A549 (cell line): ENCODE measurements at regions not wholly inside any gene's neighbourhood (a gene's known extent, or its start where the extent isn't known, plus 50 kb on each side); places are given as distances from the start of the nearest gene placed in this dataset.

Experiments used
- ATAC-seq, 2 experiments: fragments of 200-7000 bp in 1 of 2; fragments of >200 bp in 1 of 2; cut with Nextera tagmentation in 1 of 2; cut with Tn5 transposase in 1 of 2; 3 replicates each; pipeline versions ENCODE4 v1.8.0 to v1.9.1; 2018 to 2020; ENCODE audit warnings: mild to moderate bottlenecking in 1 of 2, moderate library complexity in 1 of 2
- CTCF ChIA-PET: fragments of 300-600 bp; sonication (Branson Sonifier 250); formaldehyde crosslinking; extraction: SDS; loops from one replicate; lab custom pipeline; 2021; ENCODE audit warnings: antibody characterized with exemption, inconsistent platforms; lab: Yijun Ruan, JAX
- POLR2A ChIA-PET: fragments of 350-600 bp; formaldehyde crosslinking; extraction: SDS; loops from one replicate; lab custom pipeline; 2021; ENCODE audit warnings: antibody characterized with exemption, inconsistent platforms; lab: Yijun Ruan, JAX
- DNase-seq, 2 experiments: peaks; one replicate each; pipeline versions ENCODE4 v3.0.0 to v3.0.0-alpha.2; 2011 to 2016; ENCODE audit warnings: low read depth in 1 of 2, low spot score in 1 of 2
- FAIRE-seq: peaks from 2 replicates; lab custom pipeline; 2011; peaks lifted over from hg19 to GRCh38; lab: Jason Lieb, UNC
- H3K27ac ChIP-seq, 2 experiments: fragments of >200 bp; sonication (Bioruptor Twin); formaldehyde crosslinking; 3 replicates each; pipeline ENCODE4 v1.5.1; 2016 to 2017
- H3K4me1 ChIP-seq: fragments of >200 bp; sonication (Bioruptor Twin); formaldehyde crosslinking; 3 replicates; pipeline ENCODE4 v1.6.1; 2016
- H3K4me2 ChIP-seq: fragments of >200 bp; sonication (Bioruptor Twin); formaldehyde crosslinking; 3 replicates; pipeline ENCODE4 v1.6.1; 2016
- H3K4me3 ChIP-seq: fragments of >200 bp; sonication (Bioruptor Twin); formaldehyde crosslinking; 3 replicates; pipeline ENCODE4 v1.5.1; 2016
- H3K9me3 ChIP-seq: fragments of >200 bp; sonication (Bioruptor Twin); formaldehyde crosslinking; 3 replicates; pipeline ENCODE4 v1.6.1; 2016
- ATOH8 ChIP-seq: fragments of 250-450 bp; sonication (Bioruptor Pico); IDR thresholded peaks from 2 replicates; pipeline ENCODE4 v1.5.0; 2020; ENCODE audit warnings: low read depth, mild to moderate bottlenecking, moderate library complexity
- BHLHE40 ChIP-seq: IDR thresholded peaks from 2 replicates; pipeline ENCODE4 v1.6.1; 2012; ENCODE audit warnings: low read depth, low read length, inconsistent platforms
- CHD2 ChIP-seq: fragments of 150-350 bp; IDR thresholded peaks from 2 replicates; pipeline ENCODE4 v1.6.1; 2014; ENCODE audit warnings: low read length; ENCODE audit not compliant: partially characterized antibody
- EHF ChIP-seq: fragments of 250-450 bp; sonication (Bioruptor Pico); IDR thresholded peaks from 2 replicates; pipeline ENCODE4 v1.5.0; 2020; ENCODE audit warnings: mild to moderate bottlenecking
- EP300 ChIP-seq, 2 experiments: fragments of >200 bp; sonication (Bioruptor Twin); formaldehyde crosslinking; IDR thresholded peaks; 2 replicates in 1 of 2; 3 replicates in 1 of 2; pipeline ENCODE4 v1.6.1; 2016 to 2017
- ESRRA ChIP-seq: fragments of 150-350 bp; IDR thresholded peaks from 2 replicates; pipeline ENCODE4 v1.6.1; 2014; ENCODE audit warnings: mild to moderate bottlenecking, low read length, borderline replicate concordance
- FOSB ChIP-seq: fragments of 250-450 bp; sonication (Bioruptor Pico); IDR thresholded peaks from 2 replicates; pipeline ENCODE4 v1.5.0; 2020; ENCODE audit warnings: mild to moderate bottlenecking, moderate library complexity
- HMGXB4 ChIP-seq: fragments of 250-450 bp; sonication (Bioruptor Pico); IDR thresholded peaks from 2 replicates; pipeline ENCODE4 v1.5.0; 2021; ENCODE audit warnings: mild to moderate bottlenecking, moderate library complexity, borderline replicate concordance
- HOXA7 ChIP-seq: fragments of 250-450 bp; sonication (Bioruptor Pico); IDR thresholded peaks from 2 replicates; pipeline ENCODE4 v1.5.0; 2020; ENCODE audit warnings: mild to moderate bottlenecking, moderate library complexity
- JUN ChIP-seq, 2 experiments: fragments of >200 bp; sonication (Bioruptor Twin); formaldehyde crosslinking; IDR thresholded peaks; 2 replicates in 1 of 2; 3 replicates in 1 of 2; pipeline ENCODE4 v1.6.1; 2016 to 2017
- JUNB ChIP-seq: fragments of >200 bp; sonication (Bioruptor Twin); formaldehyde crosslinking; IDR thresholded peaks from 2 replicates; pipeline ENCODE4 v1.6.1; 2016
- MAFK ChIP-seq: fragments of 450-650 bp; IDR thresholded peaks from 2 replicates; pipeline ENCODE4 v1.6.1; 2014; ENCODE audit not compliant: partially characterized antibody
- PHF8 ChIP-seq: fragments of 200-600 bp; sonication (generic); IDR thresholded peaks from 2 replicates; pipeline ENCODE4 v1.6.1; 2016; ENCODE audit warnings: low read depth, mild to moderate bottlenecking, antibody characterized with exemption, moderate library complexity, borderline replicate concordance
- POLR2AphosphoS2 ChIP-seq: conservative IDR thresholded peaks from 2 replicates; pipeline ENCODE4 v1.6.1; 2012; ENCODE audit warnings: low read length, improper control_type of control experiment, inconsistent platforms
- RAD21 ChIP-seq, 2 experiments: fragments of >200 bp in 1 of 2; sonication (Bioruptor Twin) in 1 of 2; formaldehyde crosslinking in 1 of 2; IDR thresholded peaks in 1 of 2; conservative IDR thresholded peaks in 1 of 2; 2 replicates in 1 of 2; 3 replicates in 1 of 2; pipeline ENCODE4 v1.6.1; 2012 to 2018; ENCODE audit warnings: inconsistent platforms in 1 of 2
- RARB ChIP-seq: fragments of 250-450 bp; sonication (Bioruptor Pico); IDR thresholded peaks from 2 replicates; pipeline ENCODE4 v1.8.0; 2021; ENCODE audit warnings: mild to moderate bottlenecking, moderate library complexity
- RCOR1 ChIP-seq: fragments of 150-350 bp; IDR thresholded peaks from 2 replicates; pipeline ENCODE4 v1.6.1; 2014; ENCODE audit warnings: antibody characterized with exemption, low read length, low read depth
- USF2 ChIP-seq: fragments of 450-650 bp; IDR thresholded peaks from 2 replicates; pipeline ENCODE4 v1.6.1; 2014; ENCODE audit warnings: antibody characterized with exemption
- ZNF302 ChIP-seq: fragments of 250-450 bp; sonication (Bioruptor Pico); IDR thresholded peaks from 2 replicates; pipeline ENCODE4 v1.9.0; 2021; ENCODE audit warnings: inconsistent platforms, mild to moderate bottlenecking, moderate library complexity
- ZSCAN20 ChIP-seq: fragments of 250-450 bp; sonication (Bioruptor Pico); IDR thresholded peaks from 2 replicates; pipeline ENCODE4 v1.8.0; 2022; ENCODE audit warnings: mild to moderate bottlenecking, moderate library complexity
- WGBS: methylation state at CpG from one replicate; pipeline ENCODE4 v1.1.6; 2017; ENCODE audit errors: missing lambda C conversion rate; 5-methylcytosine and 5-hydroxymethylcytosine counted together

- POLR2A ChIA-PET, result no interaction called here
- no peak overlapping the region for H3K4me3 ChIP-seq
- H3K4me1 ChIP-seq, result peaks cover 18% of the 10 kb centered on the region
- DNase-seq, result no peak
- no peak for FAIRE-seq
- no peak for ATAC-seq
- CTCF ChIA-PET, result no interaction called here
- H3K4me2 ChIP-seq, result no peak overlapping the region
- TF ChIP-seq ATOH8 (no peak), HMGXB4 (CRISPR knock-in tag) (no peak), EP300 (IDR thresholded peaks at IDR 0.05) (no peak), ZSCAN20 (CRISPR knock-in tag) (no peak), USF2 (no peak), RCOR1 (no peak), POLR2AphosphoS2 (no peak), JUNB (no peak), HOXA7 (CRISPR knock-in tag) (no peak), PHF8 (no peak), BHLHE40 (no peak), FOSB (no peak), CHD2 (no peak)
- WGBS, result 15% methylated on average over 2 of the region's 2 CpGs
- H3K9me3 ChIP-seq, result peaks cover 10% of the 10 kb centered on the region; the same call in 2 of the 3 replicates
- H3K27ac ChIP-seq, result no peak overlapping the region
These were observed 758.0 kb downstream of the TYW1 start for GRCh38 chr7:67754651-67755050.

- 27% methylated on average over 3 of the region's 3 CpGs for WGBS
- Histone ChIP-seq H3K4me1 (peaks cover 15% of the 10 kb centered on the region), H3K9me3 (no peaks in the 10 kb centered on the region), H3K4me3 (no peak overlapping the region), H3K4me2 (no peak overlapping the region), H3K27ac (no peak overlapping the region)
- no peak for TF ChIP-seq MAFK
- TF ChIP-seq RAD21 (conservative IDR thresholded peaks at IDR 0.05 in 1 of 2, IDR thresholded peaks at IDR 0.05 in 1 of 2), result no peak
- TF ChIP-seq ZNF302, result no peak
- TF ChIP-seq RARB (CRISPR knock-in tag), result no peak
- TF ChIP-seq PHF8, result no peak
- TF ChIP-seq HMGXB4 (CRISPR knock-in tag), result no peak
- TF ChIP-seq JUN (IDR thresholded peaks at IDR 0.05), result no peak
- no peak for TF ChIP-seq USF2
- no peak for TF ChIP-seq ESRRA
- TF ChIP-seq JUNB, result no peak
- TF ChIP-seq EHF (CRISPR knock-in tag), result no peak
- no peak for TF ChIP-seq ATOH8
- ChIA-PET POLR2A (no interaction called here), CTCF (no interaction called here)
- ATAC-seq (no peak), FAIRE-seq (no peak), DNase-seq (no peak)
These were observed 761.9 kb downstream of the TYW1 start for GRCh38 chr7:67758551-67758950.
